Heart right ventricle (tissue), 16 donors: ENCODE measurements at regions not wholly inside any gene's neighbourhood (a gene's known extent, or its start where the extent isn't known, plus 50 kb on each side); places are given as distances from the start of the nearest gene placed in this dataset.

Source experiments
- ATAC-seq, 8 donors: fragments of 200-7000 bp; cut with Tn5 transposase; one replicate each; pipeline ENCODE4 v1.9.1; 2020; ENCODE audit warnings: mild to moderate bottlenecking in 8 of 8, moderate library complexity in 8 of 8, moderate number of reproducible peaks in 1 of 8
- DNase-seq, 2 donors: peaks; one replicate each; pipeline ENCODE4 v3.0.0-alpha.2; 2020
- H3K27ac ChIP-seq, 10 donors: fragments of 200-600 bp; sonication (generic) in 2 of 10; one replicate each; pipeline versions ENCODE4 v1.5.0 to v1.8.0; 2020 to 2022; ENCODE audit warnings: mild to moderate bottlenecking in 3 of 10
- H3K27me3 ChIP-seq, 7 donors: fragments of 200-600 bp; one replicate each; pipeline ENCODE4 v1.8.0; 2021 to 2022; ENCODE audit warnings: mild to moderate bottlenecking in 2 of 7
- H3K36me3 ChIP-seq, 9 donors: fragments of 200-600 bp; sonication (generic) in 1 of 9; one replicate each; pipeline versions ENCODE4 v1.5.0 to v1.8.0; 2020 to 2022; ENCODE audit warnings: mild to moderate bottlenecking in 2 of 9
- H3K4me1 ChIP-seq, 9 donors: fragments of 200-600 bp; sonication (generic) in 1 of 9; one replicate each; pipeline versions ENCODE4 v1.5.0 to v1.8.0; 2020 to 2022; ENCODE audit warnings: mild to moderate bottlenecking in 4 of 9
- H3K4me3 ChIP-seq, 10 donors: fragments of 200-600 bp; sonication (generic) in 2 of 10; one replicate each; pipeline versions ENCODE4 v1.5.0 to v1.8.0; 2020 to 2022; ENCODE audit warnings: mild to moderate bottlenecking in 7 of 10, moderate library complexity in 2 of 10
- H3K9me3 ChIP-seq, 11 donors: fragments of 200-600 bp in 10 of 11; sonication (generic) in 2 of 11; one replicate each; pipeline versions ENCODE4 v1.5.0 to v1.8.0; 2013 to 2022; ENCODE audit warnings: mild to moderate bottlenecking in 2 of 11, control low read depth in 1 of 11, moderate library complexity in 1 of 11
- CTCF ChIP-seq, 9 donors: fragments of 200-600 bp; sonication (generic) in 2 of 9; IDR thresholded peaks; one replicate each; pipeline versions ENCODE4 v1.5.0 to v1.8.0; 2021 to 2022; ENCODE audit warnings: antibody characterized with exemption in 9 of 9, mild to moderate bottlenecking in 5 of 9, moderate library complexity in 1 of 9
- WGBS, 2 donors: extraction: QIAGEN DNeasy Blood & Tissue Kit; methylation state at CpG; one replicate each; pipeline ENCODE4 v1.1.7; 2013; ENCODE audit warnings: inconsistent platforms in 1 of 2; 5-methylcytosine and 5-hydroxymethylcytosine counted together
- intact Hi-C, 10 donors: fragments of 100-400 bp; cut with DNase I; formaldehyde crosslinking; loops; one replicate each; pipeline versions ENCODE4 v1.11.1 to v1.14.2; 2022
- donor health status: Arrhythmogenic right ventricular cardiomyopathy.
- donor health status: ischemic (EF 13 %, LVEDD 7.1; RV severe dilation, severe dysfunction).
- donor health status: healthy with polysubstance abuse.
- donor health status: DM: no; HTN: yes; CAD: no.
- donor health status: DM: no; HTN: no; CAD: no.
- donor health status: ischemic (EF 25% LVEDD 6.9; RV normal size, moderate dysfunction).
- donor health status: ischemic (EF 25% LVEDD 5.7; RV mildly dilated, moderate dysfunction).
- donor health status: healthy.
- donor health status: DM: yes; HTN: yes; CAD: no.
- donor health status: Ischemic cardiomyopathy.
- donor health status: ischemic (EF 35%, LVEDD 5.7; RV mildly dilated, moderate dysfunction).
- donor health status: nonischemic (EF 11% LVEDD 7.7; RV severe dilation, severe dysfunction).
- donor health status: DM: yes; HTN: yes; CAD: no.
- donor health status: PGD.
- donor health status: ischemic (EF 29% LVEDD 5.4; RV normal size, mild dysfunction).
- donor health status: nonischemic (EF 23%, LVEDD 6.1; RV moderate dilation, normal function).

GRCh38 chr4:18669390-18669789, 647.8 kb upstream of the LCORL start:
- no peaks in the 10 kb centered on the region for H3K36me3 ChIP-seq
- ATAC-seq (no peak), DNase-seq (no peak)
- H3K4me3 ChIP-seq = no peak overlapping the region
- no peaks in the 10 kb centered on the region for H3K4me1 ChIP-seq
- no peaks in the 10 kb centered on the region for H3K27me3 ChIP-seq
- TF ChIP-seq CTCF (IDR thresholded peaks at IDR 0.05) = no peak
- intact Hi-C loops = no loop called here
- H3K27ac ChIP-seq = no peak overlapping the region
- WGBS, 2 donors = 89 to 97% methylated on average over 1 of the region's 1 CpG
- no peaks in the 10 kb centered on the region for H3K9me3 ChIP-seq

GRCh38 chr4:18666322-18666721, 644.8 kb upstream of the LCORL start:
- intact Hi-C loops = no loop called here
- ATAC-seq (no peak), DNase-seq (no peak)
- no peaks in the 10 kb centered on the region for H3K27me3 ChIP-seq
- 93 to 94% methylated on average over 6 of the region's 6 CpGs for WGBS, 2 donors
- no peaks in the 10 kb centered on the region for H3K4me1 ChIP-seq
- no peak for TF ChIP-seq CTCF (IDR thresholded peaks at IDR 0.05)
- no peaks in the 10 kb centered on the region for H3K36me3 ChIP-seq
- H3K27ac ChIP-seq = no peak overlapping the region
- H3K4me3 ChIP-seq = no peak overlapping the region
- no peaks in the 10 kb centered on the region for H3K9me3 ChIP-seq

GRCh38 chr4:18664171-18664570, 642.6 kb upstream of the LCORL start:
- 86 to 92% methylated on average over 9 of the region's 9 CpGs for WGBS, 2 donors
- ATAC-seq (no peak), DNase-seq (no peak)
- intact Hi-C loops = no loop called here
- H3K27me3 ChIP-seq = no peaks in the 10 kb centered on the region
- no peak overlapping the region for H3K27ac ChIP-seq
- no peak for TF ChIP-seq CTCF (IDR thresholded peaks at IDR 0.05)
- no peaks in the 10 kb centered on the region for H3K4me1 ChIP-seq
- H3K36me3 ChIP-seq = no peaks in the 10 kb centered on the region
- no peak overlapping the region for H3K4me3 ChIP-seq
- H3K9me3 ChIP-seq = no peaks in the 10 kb centered on the region

GRCh38 chr4:18645351-18645750, 623.8 kb upstream of the LCORL start:
- intact Hi-C loops = no loop called here
- ATAC-seq (no peak), DNase-seq (no peak)
- WGBS, 2 donors = 56 to 57% methylated on average over 2 of the region's 2 CpGs
- no peaks in the 10 kb centered on the region for H3K36me3 ChIP-seq
- no peak overlapping the region for H3K27ac ChIP-seq
- H3K4me1 ChIP-seq = no peaks in the 10 kb centered on the region
- TF ChIP-seq CTCF (IDR thresholded peaks at IDR 0.05) = no peak
- peaks cover 0 to 32% (median 16%) of the 10 kb centered on the region in 11 donors for H3K9me3 ChIP-seq
- no peak overlapping the region for H3K4me3 ChIP-seq
- H3K27me3 ChIP-seq = no peaks in the 10 kb centered on the region

- ATAC-seq = no peak
- Histone ChIP-seq H3K4me1 (no peaks in the 10 kb centered on the region), H3K27me3 (peaks cover 0 to 3% (median 0%) of the 10 kb centered on the region in 7 donors), H3K9me3 (no peaks in the 10 kb centered on the region), H3K27ac (no peak overlapping the region), H3K36me3 (no peaks in the 10 kb centered on the region), H3K4me3 (no peak overlapping the region)
- no peak for DNase-seq
- no peak for TF ChIP-seq CTCF (IDR thresholded peaks at IDR 0.05)
- intact Hi-C loops = no loop called here
These were observed 619.8 kb upstream of the LCORL start for GRCh38 chr4:18641334-18641733.
